KMS-11 (cell line): ENCODE measurements at regions not wholly inside any gene's neighbourhood (a gene's known extent, or its start where the extent isn't known, plus 50 kb on each side); places are given as distances from the start of the nearest gene placed in this dataset.

Source experiments
- H2AFZ ChIP-seq: fragments of 200-600 bp; sonication (generic); 2 replicates; pipeline ENCODE4 v1.6.1; 2016; ENCODE audit warnings: antibody characterized with exemption, mixed run types, low read depth
- H3K27ac ChIP-seq: fragments of 200-600 bp; sonication (generic); 2 replicates; pipeline ENCODE4 v1.6.1; 2016; ENCODE audit warnings: mild to moderate bottlenecking, mixed run types
- H3K27me3 ChIP-seq: fragments of 200-600 bp; sonication (generic); 2 replicates; pipeline ENCODE4 v1.6.1; 2017; ENCODE audit warnings: mild to moderate bottlenecking, low read depth, mixed run types, moderate library complexity; ENCODE audit not compliant: insufficient read depth
- H3K36me3 ChIP-seq: fragments of 200-600 bp; sonication (generic); 2 replicates; pipeline ENCODE4 v1.6.1; 2017; ENCODE audit warnings: mild to moderate bottlenecking, mixed run types; ENCODE audit not compliant: insufficient read depth
- H3K4me1 ChIP-seq: fragments of 200-600 bp; sonication (generic); 2 replicates; pipeline ENCODE4 v1.6.1; 2016; ENCODE audit warnings: mild to moderate bottlenecking, low read depth, mixed run types; ENCODE audit not compliant: poor library complexity, severe bottlenecking
- H3K4me2 ChIP-seq: fragments of 200-600 bp; sonication (generic); 2 replicates; pipeline ENCODE4 v1.7.0; 2016; ENCODE audit warnings: mild to moderate bottlenecking, mixed run types
- H3K4me3 ChIP-seq: fragments of 200-600 bp; sonication (generic); IDR thresholded peaks from 2 replicates; pipeline ENCODE4 v1.6.1; 2017; ENCODE audit warnings: low read depth, low read length, mixed read lengths; ENCODE audit not compliant: insufficient read depth
- H3K79me2 ChIP-seq: fragments of 200-600 bp; sonication (generic); 2 replicates; pipeline ENCODE4 v1.6.1; 2016; ENCODE audit warnings: low read depth, mixed run types; ENCODE audit not compliant: insufficient read depth
- H3K9ac ChIP-seq: fragments of 200-600 bp; sonication (generic); 2 replicates; pipeline ENCODE4 v1.6.1; 2016; ENCODE audit warnings: mild to moderate bottlenecking, mixed run types
- H4K20me1 ChIP-seq: fragments of 200-600 bp; sonication (generic); 2 replicates; pipeline ENCODE4 v1.6.1; 2016; ENCODE audit warnings: mild to moderate bottlenecking, mixed run types; ENCODE audit not compliant: insufficient read depth
- TF ChIP-seq, protein P1 (sequence below): fragments of 200-600 bp; sonication (generic); conservative IDR thresholded peaks from 2 replicates; pipeline ENCODE4 v1.6.1; 2017; ENCODE audit warnings: low read depth, mild to moderate bottlenecking, antibody characterized with exemption, low read length, moderate library complexity, mixed read lengths

DNA sequence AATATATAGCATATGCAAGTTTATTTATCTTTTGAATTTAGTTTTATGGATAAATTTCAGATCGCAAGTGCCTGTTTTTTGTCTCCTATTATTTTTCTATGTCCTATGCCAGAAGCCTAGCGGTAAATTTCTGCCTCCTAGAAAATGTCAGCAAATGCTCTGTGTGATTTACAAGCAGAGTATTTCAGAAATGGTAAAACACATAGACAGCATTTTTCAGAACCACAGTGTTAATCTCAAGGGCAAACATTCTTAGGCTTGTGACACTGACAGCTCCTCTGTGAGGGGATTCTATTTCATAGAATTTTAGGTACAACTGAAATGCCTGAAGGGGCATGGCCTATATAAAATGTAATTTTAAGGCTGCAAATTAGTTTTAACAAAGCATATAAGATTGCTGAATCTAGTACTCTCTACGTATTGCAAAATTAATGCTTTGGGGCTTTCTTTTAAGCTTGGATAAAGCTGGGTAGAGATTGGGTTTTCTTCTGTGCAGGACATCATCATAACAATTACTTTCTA lies 89.9 kb upstream of the PTCHD4 start:
- H3K36me3 ChIP-seq: no peaks in the 10 kb centered on the region
- H3K27ac ChIP-seq: no peak overlapping the region
- TF ChIP-seq, protein P1, sequence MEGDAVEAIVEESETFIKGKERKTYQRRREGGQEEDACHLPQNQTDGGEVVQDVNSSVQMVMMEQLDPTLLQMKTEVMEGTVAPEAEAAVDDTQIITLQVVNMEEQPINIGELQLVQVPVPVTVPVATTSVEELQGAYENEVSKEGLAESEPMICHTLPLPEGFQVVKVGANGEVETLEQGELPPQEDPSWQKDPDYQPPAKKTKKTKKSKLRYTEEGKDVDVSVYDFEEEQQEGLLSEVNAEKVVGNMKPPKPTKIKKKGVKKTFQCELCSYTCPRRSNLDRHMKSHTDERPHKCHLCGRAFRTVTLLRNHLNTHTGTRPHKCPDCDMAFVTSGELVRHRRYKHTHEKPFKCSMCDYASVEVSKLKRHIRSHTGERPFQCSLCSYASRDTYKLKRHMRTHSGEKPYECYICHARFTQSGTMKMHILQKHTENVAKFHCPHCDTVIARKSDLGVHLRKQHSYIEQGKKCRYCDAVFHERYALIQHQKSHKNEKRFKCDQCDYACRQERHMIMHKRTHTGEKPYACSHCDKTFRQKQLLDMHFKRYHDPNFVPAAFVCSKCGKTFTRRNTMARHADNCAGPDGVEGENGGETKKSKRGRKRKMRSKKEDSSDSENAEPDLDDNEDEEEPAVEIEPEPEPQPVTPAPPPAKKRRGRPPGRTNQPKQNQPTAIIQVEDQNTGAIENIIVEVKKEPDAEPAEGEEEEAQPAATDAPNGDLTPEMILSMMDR: no peak
- no peaks in the 10 kb centered on the region for H3K4me1 ChIP-seq
- no peaks in the 10 kb centered on the region for H3K79me2 ChIP-seq
- no peak overlapping the region for H3K9ac ChIP-seq
- no peak overlapping the region for H3K4me3 ChIP-seq
- H4K20me1 ChIP-seq: no peaks in the 10 kb centered on the region
- H3K27me3 ChIP-seq: no peaks in the 10 kb centered on the region
- H2AFZ ChIP-seq: no peak overlapping the region
- H3K4me2 ChIP-seq: no peak overlapping the region

DNA sequence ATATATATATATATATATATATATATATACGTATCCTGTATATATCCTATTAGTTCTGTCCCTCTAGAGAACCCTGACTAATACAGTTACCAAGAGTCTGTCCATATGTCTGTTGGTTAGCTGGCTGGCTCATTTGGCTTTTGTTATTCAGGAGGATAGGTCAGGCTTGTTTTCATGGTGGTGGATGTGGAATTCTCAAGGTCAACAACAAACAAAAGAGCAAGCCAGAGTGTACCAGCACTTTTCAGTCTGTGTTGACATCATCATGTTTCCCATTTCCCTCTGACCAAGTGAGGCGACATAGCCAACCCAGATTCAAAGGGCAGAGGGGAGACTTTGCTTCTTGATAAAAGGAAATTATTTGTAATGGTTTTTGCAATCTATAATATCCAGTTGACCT lies 88.5 kb upstream of the PTCHD4 start:
- no peak overlapping the region for H3K4me2 ChIP-seq
- H2AFZ ChIP-seq: no peak overlapping the region
- H3K4me3 ChIP-seq: no peak overlapping the region
- H3K27me3 ChIP-seq: no peaks in the 10 kb centered on the region
- H4K20me1 ChIP-seq: no peaks in the 10 kb centered on the region
- no peak overlapping the region for H3K27ac ChIP-seq
- TF ChIP-seq, protein P1: no peak
- H3K36me3 ChIP-seq: no peaks in the 10 kb centered on the region
- no peaks in the 10 kb centered on the region for H3K79me2 ChIP-seq
- H3K4me1 ChIP-seq: no peaks in the 10 kb centered on the region
- no peak overlapping the region for H3K9ac ChIP-seq

DNA sequence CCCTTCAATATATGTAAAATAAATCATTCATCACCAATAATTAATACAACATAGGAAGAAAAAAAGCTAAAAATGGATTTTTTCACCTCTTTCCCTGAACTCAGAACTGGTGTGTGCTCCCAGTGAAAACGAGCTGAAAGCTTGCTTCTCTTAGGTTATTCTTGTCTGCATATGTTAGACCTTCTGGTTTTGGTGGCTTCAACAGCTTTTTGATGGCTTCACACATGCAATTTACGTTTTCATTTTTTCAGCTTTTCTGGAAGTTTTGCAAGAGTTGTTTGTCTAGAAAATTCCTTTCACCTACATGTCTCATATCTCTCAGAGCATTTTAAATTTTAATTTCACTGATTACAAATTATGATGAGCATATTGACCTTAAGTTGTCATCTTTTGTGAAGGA lies 86.9 kb upstream of the PTCHD4 start:
- Histone ChIP-seq H3K36me3 (no peaks in the 10 kb centered on the region), H3K4me3 (no peak overlapping the region), H3K27me3 (no peaks in the 10 kb centered on the region), H3K79me2 (no peaks in the 10 kb centered on the region), H4K20me1 (no peaks in the 10 kb centered on the region), H3K4me1 (no peaks in the 10 kb centered on the region), H3K4me2 (no peak overlapping the region), H2AFZ (no peak overlapping the region), H3K27ac (no peak overlapping the region), H3K9ac (no peak overlapping the region)
- TF ChIP-seq, protein P1: no peak

DNA sequence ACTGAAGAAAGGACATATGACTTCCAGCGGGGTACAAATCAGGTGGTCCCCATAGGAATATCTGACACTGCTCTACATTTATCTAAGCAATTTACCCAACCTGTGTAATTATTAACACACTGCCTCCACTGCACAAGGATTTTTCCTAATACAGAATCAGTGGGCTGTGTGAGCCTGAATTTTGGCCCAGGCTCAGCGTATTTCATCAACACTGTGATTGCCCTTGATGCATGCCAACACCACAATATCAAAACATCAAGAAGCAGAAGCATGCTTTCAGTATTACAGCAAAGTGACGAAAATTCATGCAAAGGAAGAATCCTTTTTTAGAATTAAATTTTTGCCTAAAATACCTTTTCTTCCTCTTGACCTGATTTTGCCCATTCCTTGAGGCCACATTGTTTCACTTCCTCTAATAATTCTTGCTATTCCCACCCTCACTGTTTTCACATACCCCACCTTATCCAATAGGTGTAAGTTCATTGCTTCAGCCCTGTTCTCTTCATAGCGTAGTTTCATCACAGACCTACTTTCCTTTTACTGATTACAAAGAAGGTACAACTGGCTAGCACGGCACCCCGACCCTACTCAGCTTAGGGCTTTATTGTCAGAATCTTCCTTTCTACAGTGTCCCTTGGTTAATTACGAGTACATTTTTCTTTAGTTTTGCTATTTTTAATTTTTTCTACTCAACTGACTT lies 83.7 kb upstream of the PTCHD4 start:
- H3K4me3 ChIP-seq: no peak overlapping the region
- no peak overlapping the region for H3K9ac ChIP-seq
- no peaks in the 10 kb centered on the region for H3K79me2 ChIP-seq
- no peaks in the 10 kb centered on the region for H3K36me3 ChIP-seq
- H4K20me1 ChIP-seq: no peaks in the 10 kb centered on the region
- no peak overlapping the region for H3K27ac ChIP-seq
- no peaks in the 10 kb centered on the region for H3K4me1 ChIP-seq
- TF ChIP-seq, protein P1: no peak
- no peaks in the 10 kb centered on the region for H3K27me3 ChIP-seq
- no peak overlapping the region for H3K4me2 ChIP-seq
- H2AFZ ChIP-seq: no peak overlapping the region
